ENCODE measurements at regions not wholly inside any gene's neighbourhood (a gene's known extent, or its start where the extent isn't known, plus 50 kb on each side); places are given as distances from the start of the nearest gene placed in this dataset.

- CTCF ChIA-PET = no interaction called here
- H4K20me1 ChIP-seq (ENCODE audit: insufficient read depth) = no peaks in the 10 kb centered on the region
- peaks cover 0 to 21% of the 10 kb centered on the region in 2 experiments; a peak in 1 of 4 replicates for H3K4me1 ChIP-seq (ENCODE audit: control insufficient read depth in 1 of 2, insufficient read depth in 2 of 2, low read depth in 1 of 2, low read length in 1 of 2)
- no peaks in the 10 kb centered on the region for H3K9me3 ChIP-seq
- DNase-seq = no peak
- no peak overlapping the region for H3K4me2 ChIP-seq
- no peak for TF ChIP-seq ZBTB33 (IDR thresholded peaks at IDR 0.05; ENCODE audit: borderline replicate concordance, low read depth)
- TF ChIP-seq JUND (IDR thresholded peaks at IDR 0.05) = no peak
- no peak for TF ChIP-seq TAF1 (IDR thresholded peaks at IDR 0.05; ENCODE audit: borderline replicate concordance, low read depth, low read length)
- no peak for TF ChIP-seq USF1 (IDR thresholded peaks at IDR 0.05; ENCODE audit: borderline replicate concordance, low read depth)
- TF ChIP-seq FOXM1 (IDR thresholded peaks at IDR 0.05; ENCODE audit: low read depth) = no peak
- no peak for TF ChIP-seq SMC3 (IDR thresholded peaks at IDR 0.05; ENCODE audit: low read depth, low read length)
- TF ChIP-seq MXI1 (IDR thresholded peaks at IDR 0.05; ENCODE audit: low read depth, low read length) = no peak
- TF ChIP-seq MEF2A (IDR thresholded peaks at IDR 0.05; ENCODE audit: borderline replicate concordance, low read depth) = no peak
- TF ChIP-seq TCF12 (IDR thresholded peaks at IDR 0.05) = no peak
- no peak for TF ChIP-seq PBX3 (IDR thresholded peaks at IDR 0.05)
- TF ChIP-seq RCOR1 (IDR thresholded peaks at IDR 0.05; ENCODE audit: low read length) = no peak
- TF ChIP-seq IRF3 (IDR thresholded peaks at IDR 0.05; ENCODE audit: low read depth, low read length) = no peak
- TF ChIP-seq RAD21 (IDR thresholded peaks at IDR 0.05; ENCODE audit: low read length) = no peak
- no peak for TF ChIP-seq SIN3A (IDR thresholded peaks at IDR 0.05; ENCODE audit: borderline replicate concordance, low read depth, low read length)
- TF ChIP-seq POLR2AphosphoS5 (IDR thresholded peaks at IDR 0.05; ENCODE audit: low read depth, low read length) = no peak
- no peak for TF ChIP-seq GABPA (IDR thresholded peaks at IDR 0.05; ENCODE audit: low read depth)
- TF ChIP-seq TEAD4 (IDR thresholded peaks at IDR 0.05; ENCODE audit: borderline replicate concordance, insufficient read depth) = no peak
- no peak for TF ChIP-seq CTCF (IDR thresholded peaks at IDR 0.05)
- TF ChIP-seq RXRA (IDR thresholded peaks at IDR 0.05; ENCODE audit: borderline replicate concordance, low read depth) = no peak
- no peak overlapping the region for H3K4me3 ChIP-seq (ENCODE audit: low read depth in 2 of 2, low read length in 1 of 2)
- no peaks in the 10 kb centered on the region for H3K79me2 ChIP-seq (ENCODE audit: insufficient read depth)
- no peaks in the 10 kb centered on the region for H3K36me3 ChIP-seq (replicated peaks in 1 of 2; ENCODE audit: control insufficient read depth in 1 of 2, insufficient read depth in 2 of 2, low read length in 1 of 2)
- no peak overlapping the region for H2AFZ ChIP-seq (ENCODE audit: low read depth)
- H3K9me2 ChIP-seq = no peaks in the 10 kb centered on the region
- POLR2A ChIA-PET = no interaction called here
- H3K27me3 ChIP-seq (ENCODE audit: insufficient read depth) = no peaks in the 10 kb centered on the region
- H3K27ac ChIP-seq (ENCODE audit: low read depth in 2 of 2, low read length in 1 of 2) = no peak overlapping the region
- H3F3A ChIP-seq (replicated peaks; ENCODE audit: insufficient read depth) = no peaks in the 10 kb centered on the region
- no peak overlapping the region for H3K9ac ChIP-seq
Measured at GRCh38 chr11:28913883-28914282, 805.7 kb downstream of the METTL15 start.
